ENCODE measurements at regions not wholly inside any gene's neighbourhood (a gene's known extent, or its start where the extent isn't known, plus 50 kb on each side); places are given as distances from the start of the nearest gene placed in this dataset.

GRCh38 chr3:28835249-28835648 lies 445.6 kb upstream of the RBMS3 start:
- DNase-seq = no peak

GRCh38 chr3:28835751-28836150 lies 445.1 kb upstream of the RBMS3 start:
- DNase-seq = no peak

DNA sequence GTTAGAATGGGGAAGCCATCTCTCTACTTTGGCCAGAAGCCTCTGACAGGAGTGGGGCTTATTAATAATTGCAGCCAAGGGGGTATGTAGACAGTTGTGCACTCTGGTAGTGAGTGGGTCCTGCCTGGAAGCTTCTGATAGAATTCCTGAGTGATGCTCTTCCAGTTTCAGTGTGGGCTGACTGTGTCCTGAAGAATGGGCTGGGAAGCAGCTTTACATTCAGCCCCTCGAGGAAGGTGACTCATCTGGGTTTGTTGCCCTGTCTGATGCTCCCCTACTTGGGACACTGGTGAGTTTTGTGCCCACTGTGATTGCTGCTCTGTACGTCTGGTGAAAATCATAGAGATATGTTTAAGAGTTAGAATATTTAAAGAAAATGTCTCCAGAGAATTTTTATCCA lies 444.7 kb upstream of the RBMS3 start:
- DNase-seq = no peak

DNA sequence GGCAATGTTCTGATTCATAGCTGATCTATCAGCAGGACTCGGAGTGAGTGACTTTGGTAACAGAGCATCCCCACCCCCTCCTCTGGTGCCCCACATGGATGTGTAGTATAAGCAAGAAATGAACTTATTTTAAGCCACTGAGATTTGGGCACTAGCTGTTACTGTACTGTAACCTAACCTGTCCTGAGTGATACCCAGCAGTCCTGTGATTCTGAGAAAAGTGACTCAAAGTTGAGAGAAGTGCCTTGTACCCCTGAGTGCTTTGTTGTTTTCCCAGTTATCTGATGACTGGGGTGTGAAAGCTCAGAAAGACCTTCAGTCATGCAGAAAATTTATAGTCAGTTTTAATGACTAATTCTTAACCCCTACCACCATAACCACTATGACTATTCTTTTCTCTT lies 439.9 kb upstream of the RBMS3 start:
- DNase-seq = no peak

GRCh38 chr3:28841441-28841840 lies 439.4 kb upstream of the RBMS3 start:
- no peak for DNase-seq

DNA sequence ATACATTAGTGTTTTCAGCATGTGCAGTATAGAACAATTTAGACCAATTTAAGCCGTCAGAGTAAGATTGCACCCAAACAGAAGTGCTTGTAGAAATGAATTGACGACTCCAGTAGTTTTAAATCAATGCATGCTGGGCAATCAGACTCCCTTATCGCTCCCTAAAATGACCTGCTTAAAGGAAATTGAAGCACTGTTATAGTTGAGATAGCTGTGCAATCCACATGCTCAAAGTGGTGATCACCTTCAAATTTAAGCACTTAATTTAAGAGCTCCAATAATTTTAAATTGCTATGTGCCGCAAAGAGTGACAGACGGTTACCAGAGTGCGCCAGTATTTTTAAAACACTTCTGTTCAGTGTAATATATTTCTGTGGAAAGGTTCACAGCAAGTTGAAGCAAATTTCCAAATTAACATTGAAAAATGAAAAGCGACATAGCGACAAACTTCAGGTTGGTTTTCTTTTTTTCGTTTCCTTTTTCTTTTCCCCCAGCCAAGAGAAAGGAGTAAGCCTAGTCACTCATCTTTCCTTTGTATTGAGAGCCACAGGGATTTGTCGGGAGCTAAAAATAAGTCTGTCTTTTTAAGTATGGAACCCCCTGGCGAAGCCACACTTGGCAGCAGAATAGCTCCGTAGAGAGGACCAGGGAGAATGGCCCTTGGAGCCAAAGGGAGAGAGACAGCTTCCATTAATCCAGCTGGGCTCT lies 436.4 kb upstream of the RBMS3 start:
- DNase-seq = no peak

DNA sequence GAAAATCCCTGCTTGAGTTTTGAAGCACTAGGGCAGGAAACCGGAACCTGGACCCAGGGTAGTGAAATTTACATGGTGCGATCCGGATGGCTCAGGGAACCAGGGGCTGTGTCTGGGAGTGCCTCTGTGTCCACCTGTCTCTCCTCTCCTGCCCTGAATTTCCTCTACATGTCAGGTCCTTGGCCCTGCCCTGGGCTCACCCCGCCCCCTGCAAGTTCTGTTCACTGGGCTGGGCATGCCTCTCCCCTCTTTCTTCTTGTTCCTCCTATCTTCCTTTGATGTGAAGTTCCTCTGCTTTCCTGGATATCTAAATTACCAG lies 435.9 kb upstream of the RBMS3 start:
- no peak for DNase-seq

DNA sequence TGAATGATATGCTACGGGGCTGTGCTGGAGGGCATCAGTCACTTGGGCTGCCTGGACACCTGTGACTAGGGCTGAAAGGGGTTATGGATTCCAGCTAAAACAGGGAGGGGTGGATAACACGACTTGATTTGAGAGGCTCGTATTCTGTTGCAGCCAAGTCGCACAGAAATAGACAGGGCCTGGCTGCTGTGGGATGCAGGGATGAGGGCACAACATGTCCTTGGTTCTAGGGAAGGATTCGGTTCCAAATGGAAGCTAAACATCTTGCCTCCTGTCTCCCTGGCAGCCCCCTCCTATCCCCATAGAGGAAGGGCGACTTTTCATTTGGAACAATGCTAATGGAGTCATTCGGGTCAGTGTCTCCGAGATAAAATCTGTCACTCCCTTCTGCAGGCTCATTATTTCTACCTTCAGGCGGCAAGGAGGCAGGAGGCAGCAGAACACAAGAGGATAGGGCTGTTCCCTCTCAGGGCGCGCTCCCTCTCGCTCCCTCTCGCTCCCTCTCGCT lies 433.8 kb upstream of the RBMS3 start:
- DNase-seq = no peak

GRCh38 chr3:28847736-28848135 lies 433.1 kb upstream of the RBMS3 start:
- no peak for DNase-seq

GRCh38 chr3:28850186-28850585 lies 430.7 kb upstream of the RBMS3 start:
- no peak for DNase-seq

GRCh38 chr3:28853830-28854229 lies 427.0 kb upstream of the RBMS3 start:
- no peak for DNase-seq

DNA sequence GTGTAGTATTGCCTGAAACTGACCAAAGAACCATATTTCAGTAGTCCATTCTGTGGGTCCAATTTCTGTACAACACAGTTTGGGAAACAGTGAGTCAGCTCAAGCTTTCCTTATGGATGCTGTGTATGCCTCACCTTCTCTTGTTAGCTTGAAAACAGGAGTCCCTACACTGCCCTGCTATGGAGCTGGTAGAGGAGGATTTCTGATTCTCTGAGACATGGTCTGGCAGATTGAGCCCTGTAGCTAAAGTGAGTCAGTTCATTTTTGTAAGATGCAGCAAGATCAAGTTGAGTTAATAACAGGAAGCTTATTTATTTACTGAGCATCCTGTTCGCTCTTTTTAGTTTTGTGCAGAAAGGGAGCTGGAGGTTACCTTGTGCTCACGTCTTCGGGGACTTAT lies 424.1 kb upstream of the RBMS3 start:
- DNase-seq = no peak

DNA sequence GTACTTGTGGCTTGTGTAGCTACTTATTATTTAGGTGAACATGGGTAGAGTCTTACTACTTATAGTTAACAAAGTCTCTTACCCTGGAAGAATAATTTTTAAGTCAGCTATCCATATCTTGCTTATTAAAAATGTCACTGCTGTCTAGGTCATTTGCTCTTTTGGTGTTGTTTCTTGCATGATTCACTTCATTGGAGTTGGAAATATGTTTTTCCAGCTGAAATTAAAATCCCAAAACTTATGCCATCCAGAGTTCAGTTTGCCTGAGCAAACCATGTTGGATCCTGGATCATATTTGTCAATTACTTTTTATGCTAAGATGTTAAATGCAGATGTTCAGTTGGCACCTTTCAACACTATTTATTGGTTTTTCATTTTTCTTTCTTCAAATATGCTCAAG lies 421.0 kb upstream of the RBMS3 start:
- no peak for DNase-seq

DNA sequence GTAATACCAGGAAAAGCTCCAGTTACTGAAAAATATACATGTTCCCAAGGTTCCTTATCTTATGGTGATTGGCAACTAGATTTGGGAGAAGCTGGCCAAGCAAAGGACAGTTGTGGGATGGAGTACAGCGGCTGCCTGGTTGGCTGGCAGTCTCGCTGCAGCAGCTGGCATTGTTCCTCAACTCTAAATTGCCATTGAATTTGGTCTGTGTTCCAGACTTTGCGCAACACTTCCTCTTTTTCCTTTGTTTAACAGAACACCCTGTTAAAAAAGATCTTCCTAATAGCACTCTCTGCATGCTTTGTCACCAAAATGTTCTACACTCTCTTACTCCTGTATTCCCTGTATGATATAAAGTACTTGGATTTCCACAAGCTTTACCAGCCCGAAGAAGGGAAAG lies 420.6 kb upstream of the RBMS3 start:
- no peak for DNase-seq

GRCh38 chr3:28863186-28863585 lies 417.7 kb upstream of the RBMS3 start:
- no peak for DNase-seq

DNA sequence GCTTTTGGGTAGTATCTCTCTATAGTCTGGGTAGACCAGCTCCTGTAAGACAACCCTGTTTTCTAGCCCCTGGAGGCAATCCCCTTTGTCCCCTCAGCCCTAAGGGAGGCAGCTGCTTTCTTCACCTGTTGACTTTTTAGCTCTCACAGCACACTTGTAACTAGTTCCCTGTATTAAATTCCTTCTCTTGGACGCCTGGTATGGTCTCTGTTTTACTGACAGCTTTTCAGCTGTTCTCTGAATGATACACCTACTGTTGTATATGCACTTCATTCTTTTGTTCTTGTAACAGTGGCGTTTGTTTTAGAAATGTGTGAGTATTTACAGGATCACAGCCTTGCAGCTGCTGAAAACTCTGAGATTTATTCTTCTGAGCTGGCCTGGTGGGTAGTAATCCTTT lies 413.0 kb upstream of the RBMS3 start:
- no peak for DNase-seq

DNA sequence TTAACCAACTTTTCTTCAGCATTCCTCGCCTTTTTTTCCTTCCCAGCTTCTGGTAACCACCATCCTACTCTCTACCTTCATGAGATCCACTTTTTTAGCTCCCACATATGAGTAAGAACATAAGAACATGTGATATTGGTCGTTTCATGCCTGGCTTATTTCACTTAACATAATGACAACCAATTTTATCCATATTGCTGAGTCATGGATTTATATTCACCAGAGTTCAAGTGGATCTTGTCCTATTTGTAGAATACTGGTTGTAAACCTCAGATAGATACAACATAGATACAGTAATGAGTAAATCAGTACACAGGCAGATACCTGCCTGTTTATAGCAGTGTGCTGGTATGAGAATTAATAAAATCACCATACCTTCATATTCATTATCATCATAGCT lies 412.0 kb upstream of the RBMS3 start:
- no peak for DNase-seq

DNA sequence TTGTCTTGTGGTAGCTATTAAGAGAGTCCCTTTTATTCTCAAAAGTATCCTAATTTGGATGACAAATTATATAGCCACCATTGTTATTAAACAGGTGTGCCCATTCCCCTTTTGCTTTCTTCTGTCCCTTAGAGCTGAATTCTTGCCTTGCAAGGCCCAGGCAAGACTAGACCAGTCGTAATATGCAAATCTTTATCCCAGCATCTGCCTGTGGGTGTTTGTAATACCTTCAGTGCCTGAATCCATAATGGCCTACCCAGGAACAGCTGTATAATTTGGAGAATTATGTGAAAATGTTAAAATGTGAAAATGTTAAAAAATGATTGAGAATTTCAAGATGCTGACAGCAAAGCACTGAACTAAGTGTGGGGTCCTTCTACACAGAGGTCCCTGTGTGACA lies 403.0 kb upstream of the RBMS3 start:
- no peak for DNase-seq

GRCh38 chr3:28890373-28890772 lies 390.5 kb upstream of the RBMS3 start:
- DNase-seq = no peak

- DNase-seq = no peak
Measured at GRCh38 chr3:28891485-28891884, 389.4 kb upstream of the RBMS3 start.

GRCh38 chr3:28900301-28900700 lies 380.6 kb upstream of the RBMS3 start:
- no peak for DNase-seq

DNA sequence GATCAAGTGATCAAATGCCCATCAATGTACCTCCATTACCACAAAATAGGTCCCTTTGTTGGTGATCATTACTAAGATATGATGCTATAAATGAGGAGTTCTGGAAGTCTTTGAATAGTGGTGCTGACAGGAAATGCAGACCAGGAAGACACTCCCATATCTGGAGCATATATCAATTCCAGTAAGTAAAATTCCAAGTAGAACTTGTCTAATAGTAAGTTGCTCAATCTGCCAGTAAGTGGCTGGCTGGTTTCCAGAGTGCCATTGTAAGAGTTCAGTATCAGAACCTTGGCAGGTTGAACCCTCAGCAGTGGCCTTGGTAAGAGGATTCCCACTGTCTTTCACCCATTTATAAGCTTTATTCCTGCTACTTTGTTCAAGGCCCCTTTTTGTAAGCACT lies 379.9 kb upstream of the RBMS3 start:
- no peak for DNase-seq

DNA sequence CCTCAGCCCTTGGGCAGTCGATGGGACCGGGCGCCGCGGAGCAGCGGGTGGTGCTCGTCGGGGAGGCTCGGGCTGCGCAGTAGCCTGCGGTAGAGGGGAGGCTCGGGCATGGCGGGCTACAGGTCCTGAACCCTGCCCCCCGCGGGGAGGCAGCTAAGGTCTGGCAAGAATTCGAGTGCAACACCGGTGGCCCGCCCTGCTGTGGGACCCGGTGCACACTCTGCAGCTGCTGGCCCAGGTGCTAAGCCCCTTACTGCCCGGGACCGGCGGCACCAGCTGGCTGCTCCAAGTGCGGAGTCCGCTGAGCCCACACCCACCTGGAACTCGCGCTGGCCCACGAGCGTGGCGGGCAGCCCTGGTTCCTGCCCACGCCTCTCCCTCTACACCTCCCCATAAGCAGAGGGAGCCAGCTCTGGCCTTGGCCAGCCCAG lies 377.7 kb upstream of the RBMS3 start:
- DNase-seq = no peak

DNA sequence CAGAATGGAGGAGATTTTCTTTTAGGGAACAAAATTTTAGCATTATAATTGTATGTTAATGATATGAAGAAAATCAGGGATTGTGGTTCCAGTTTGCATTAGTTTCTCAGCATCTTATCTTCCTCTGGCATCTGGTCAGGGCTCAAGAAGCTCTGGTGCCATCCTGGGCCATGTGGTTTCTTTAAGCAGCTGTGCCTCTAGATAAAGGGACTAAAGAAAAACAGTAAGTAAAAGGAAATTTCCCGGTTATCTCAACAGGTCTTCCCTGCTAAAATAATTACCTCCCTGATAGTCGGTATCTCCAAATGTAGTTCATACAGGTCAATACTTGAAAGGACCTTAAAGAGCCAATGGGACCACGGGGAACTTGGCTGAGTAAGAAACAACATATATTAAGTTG lies 375.1 kb upstream of the RBMS3 start:
- no peak for DNase-seq

DNA sequence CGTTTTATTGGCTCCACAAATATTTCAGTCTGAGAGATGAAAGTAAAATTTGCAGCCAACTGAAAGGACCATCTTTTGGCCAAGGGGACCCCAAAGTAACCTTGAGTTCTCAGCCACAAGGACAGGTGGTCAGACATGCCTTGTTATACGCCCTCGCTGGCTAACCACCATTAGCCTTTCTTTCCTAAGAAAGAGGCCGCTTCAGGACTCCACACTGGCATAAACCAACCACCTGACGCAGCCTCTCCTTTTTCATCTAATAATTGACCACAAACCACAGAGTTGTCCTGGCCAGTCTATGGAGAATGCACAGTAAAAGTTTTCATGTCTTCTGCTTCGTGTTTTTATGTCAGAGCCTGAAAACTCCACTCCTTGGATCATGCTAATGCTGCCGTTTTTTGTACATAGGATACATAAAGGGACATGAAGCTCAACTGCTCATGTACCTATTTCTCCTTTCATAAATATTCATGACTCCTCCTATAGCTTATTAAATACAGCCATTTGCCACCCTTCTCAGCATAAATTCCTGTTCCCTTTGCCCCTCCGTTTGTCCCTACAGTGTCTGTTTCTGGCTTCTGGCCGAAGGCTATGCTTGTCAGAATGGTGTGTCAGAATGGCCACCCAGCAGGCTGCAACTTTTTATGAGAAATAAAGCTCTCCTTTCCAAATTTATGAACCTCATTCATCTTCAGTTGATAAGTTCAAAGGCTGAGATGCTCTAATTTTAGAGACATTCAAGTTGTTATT lies 374.1 kb upstream of the RBMS3 start:
- DNase-seq = no peak

Measured in CD4-positive, alpha-beta T cell treated with Interleukin-10 for 1 hour (primary cell).